ENCODE measurements at regions not wholly inside any gene's neighbourhood (a gene's known extent, or its start where the extent isn't known, plus 50 kb on each side); places are given as distances from the start of the nearest gene placed in this dataset.
A peak's percentile ranks its signal among the peaks of the same experiment; 100 is the strongest.
"Not testable (repeated sequence)": the region's sequence is repeated elsewhere in the genome, so short reads cannot be mapped to it uniquely, and the experiment has no call there.

DNA sequence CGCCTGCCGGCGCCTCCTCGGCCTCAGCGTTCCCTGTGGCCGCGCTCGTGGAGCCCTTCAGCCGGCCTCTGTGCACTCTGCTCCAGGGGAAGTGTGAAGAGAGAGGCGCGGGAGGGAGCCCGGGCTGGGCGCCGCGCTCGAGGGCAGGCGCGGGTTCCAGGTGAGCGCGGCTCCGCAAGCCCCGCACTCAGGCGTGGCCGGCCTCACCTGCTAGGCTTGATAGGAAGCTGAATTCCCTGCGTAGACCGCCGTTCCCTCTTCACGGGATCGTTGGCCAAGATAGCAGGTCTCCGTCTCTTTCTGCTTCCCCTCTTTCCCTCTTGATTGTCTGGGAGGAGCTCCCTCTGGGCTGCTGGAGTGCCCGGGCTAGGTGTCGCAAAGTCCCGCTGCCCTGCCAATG, 89.7 kb downstream of the ASCL4 start:
- no peak overlapping the region for H2AK5ac ChIP-seq (ENCODE audit: low read depth, low read length)
- H2BK15ac ChIP-seq (ENCODE audit: low read length): no peak overlapping the region
- H3K4me1 ChIP-seq (ENCODE audit: control insufficient read depth in 2 of 2, insufficient read depth in 1 of 2, low read depth in 1 of 2, low read length in 2 of 2): peaks cover 0 to 2% of the 10 kb centered on the region in 2 donors
- no peak overlapping the region for H3K27ac ChIP-seq (replicated peaks; ENCODE audit: low read length)
- H3K9ac ChIP-seq (ENCODE audit: low read depth, low read length, poor library complexity): no peak overlapping the region
- peak overlapping the region; percentile 43 for H4K8ac ChIP-seq (ENCODE audit: low read depth, low read length)
- no peak overlapping the region for H3K4ac ChIP-seq (ENCODE audit: low read length)
- H3K14ac ChIP-seq (ENCODE audit: low read length): no peak overlapping the region
- H3K36me3 ChIP-seq (replicated peaks in 1 of 2; ENCODE audit: control insufficient read depth in 2 of 2, insufficient read depth in 2 of 2, low read length in 2 of 2): no peaks in the 10 kb centered on the region
- peak overlapping the region; percentile 69 for H3K4me2 ChIP-seq (ENCODE audit: insufficient read depth, low read length, poor library complexity, severe bottlenecking)
- no peak overlapping the region for H3K23ac ChIP-seq (ENCODE audit: low read depth, low read length, poor library complexity)
- WGBS, 2 donors (ENCODE audit: extremely low coverage in 2 of 2, insufficient read length in 2 of 2, insufficient replicate concordance in 1 of 2): no CpG with 5 or more reads among the region's 33 CpGs
- peak overlapping the region in 1 of 2 donors; percentile 57 for H3K4me3 ChIP-seq (ENCODE audit: low read length in 2 of 2)
- H3K18ac ChIP-seq (ENCODE audit: low read length): peak overlapping the region; percentile 80
- DNase-seq (ENCODE audit: low spot score): no peak
- no peak overlapping the region for H2BK5ac ChIP-seq (ENCODE audit: low read length)
- peaks cover 3 to 48% (median 16%) of the 10 kb centered on the region in 3 experiments for H3K27me3 ChIP-seq (ENCODE audit: control insufficient read depth in 3 of 3, insufficient read depth in 3 of 3, low read depth in 1 of 3, low read length in 3 of 3)
- H2BK12ac ChIP-seq (ENCODE audit: low read length): no peak overlapping the region
- no peak overlapping the region for H2BK120ac ChIP-seq (ENCODE audit: low read depth, low read length)
- no peak overlapping the region for H4K91ac ChIP-seq (ENCODE audit: low read depth, low read length, poor library complexity)
- no peaks in the 10 kb centered on the region for H3K9me3 ChIP-seq (replicated peaks in 1 of 2; ENCODE audit: control insufficient read depth in 2 of 2, insufficient read depth in 1 of 2, low read depth in 1 of 2, low read length in 2 of 2)
- H2AFZ ChIP-seq (ENCODE audit: low read length): peak overlapping the region; percentile 83
- H3K79me1 ChIP-seq (ENCODE audit: low read depth, low read length): no peaks in the 10 kb centered on the region

DNA sequence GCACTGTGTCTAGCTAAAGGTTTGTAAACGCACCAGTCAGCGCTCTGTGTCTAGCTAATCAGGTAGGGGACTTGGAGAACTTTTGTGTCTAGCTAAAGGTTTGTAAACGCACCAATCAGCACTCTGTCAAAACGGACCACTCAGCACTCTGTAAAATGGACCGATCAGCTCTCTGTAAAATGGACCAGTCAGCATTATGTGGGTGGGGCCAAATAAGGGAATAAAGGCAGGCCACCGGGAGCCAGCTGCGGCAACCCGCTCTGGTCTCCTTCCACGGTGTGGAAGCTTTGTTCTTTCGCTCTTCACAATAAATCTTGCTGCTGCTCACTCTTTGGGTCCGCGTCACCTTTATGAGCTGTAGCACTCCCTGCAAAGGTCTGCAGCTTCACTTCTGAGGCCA, 90.2 kb downstream of the ASCL4 start:
- not testable (repeated sequence) for H3K4me3 ChIP-seq (ENCODE audit: low read length in 2 of 2); H2BK5ac ChIP-seq (ENCODE audit: low read length); H3K9me3 ChIP-seq (replicated peaks in 1 of 2; ENCODE audit: control insufficient read depth in 2 of 2, insufficient read depth in 1 of 2, low read depth in 1 of 2, low read length in 2 of 2); H3K27ac ChIP-seq (replicated peaks; ENCODE audit: low read length); DNase-seq (ENCODE audit: low spot score); H3K23ac ChIP-seq (ENCODE audit: low read depth, low read length, poor library complexity); H3K18ac ChIP-seq (ENCODE audit: low read length); H3K79me1 ChIP-seq (ENCODE audit: low read depth, low read length); H3K4me2 ChIP-seq (ENCODE audit: insufficient read depth, low read length, poor library complexity, severe bottlenecking); H4K91ac ChIP-seq (ENCODE audit: low read depth, low read length, poor library complexity); H3K4me1 ChIP-seq (ENCODE audit: control insufficient read depth in 2 of 2, insufficient read depth in 1 of 2, low read depth in 1 of 2, low read length in 2 of 2); H2AK5ac ChIP-seq (ENCODE audit: low read depth, low read length); H2BK15ac ChIP-seq (ENCODE audit: low read length); H3K9ac ChIP-seq (ENCODE audit: low read depth, low read length, poor library complexity); H4K8ac ChIP-seq (ENCODE audit: low read depth, low read length); H3K14ac ChIP-seq (ENCODE audit: low read length); H2BK120ac ChIP-seq (ENCODE audit: low read depth, low read length); H3K36me3 ChIP-seq (replicated peaks in 1 of 2; ENCODE audit: control insufficient read depth in 2 of 2, insufficient read depth in 2 of 2, low read length in 2 of 2); H2BK12ac ChIP-seq (ENCODE audit: low read length); H3K4ac ChIP-seq (ENCODE audit: low read length)
- Histone ChIP-seq H3K27me3 (ENCODE audit: control insufficient read depth in 3 of 3, insufficient read depth in 3 of 3, low read depth in 1 of 3, low read length in 3 of 3) (peaks cover 3 to 49% (median 16%) of the 10 kb centered on the region in 3 experiments), H2AFZ (ENCODE audit: low read length) (peak overlapping the region; percentile 83)
- no CpG with 5 or more reads among the region's 12 CpGs for WGBS, 2 donors (ENCODE audit: extremely low coverage in 2 of 2, insufficient read length in 2 of 2, insufficient replicate concordance in 1 of 2)

DNA sequence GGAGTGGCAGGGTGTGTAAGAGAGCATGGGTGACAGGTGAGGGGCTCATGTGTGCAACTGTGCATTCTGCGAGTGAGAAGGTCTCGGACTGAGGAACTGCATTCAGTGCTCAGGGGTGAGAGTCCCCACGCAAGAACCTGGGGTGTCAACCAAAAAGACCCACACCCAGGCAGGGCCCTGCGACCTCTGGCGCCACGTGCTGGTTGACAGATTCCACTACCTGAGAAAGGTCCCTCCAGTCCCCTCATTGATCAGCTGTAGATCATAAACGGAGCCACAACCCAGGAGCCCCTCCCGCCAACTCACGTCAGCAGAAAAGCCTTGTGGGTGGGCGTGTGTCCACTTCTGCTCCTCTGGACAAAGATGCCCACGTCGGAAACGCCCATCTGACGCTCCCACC, 98.7 kb downstream of the ASCL4 start:
- Histone ChIP-seq H3K36me3 (replicated peaks in 1 of 2; ENCODE audit: control insufficient read depth in 2 of 2, insufficient read depth in 2 of 2, low read length in 2 of 2) (no peaks in the 10 kb centered on the region), H4K8ac (ENCODE audit: low read depth, low read length) (no peak overlapping the region), H3K23ac (ENCODE audit: low read depth, low read length, poor library complexity) (no peak overlapping the region), H3K18ac (ENCODE audit: low read length) (no peak overlapping the region), H3K14ac (ENCODE audit: low read length) (no peak overlapping the region), H3K4ac (ENCODE audit: low read length) (no peak overlapping the region), H3K9ac (ENCODE audit: low read depth, low read length, poor library complexity) (no peak overlapping the region), H3K9me3 (replicated peaks in 1 of 2; ENCODE audit: control insufficient read depth in 2 of 2, insufficient read depth in 1 of 2, low read depth in 1 of 2, low read length in 2 of 2) (no peaks in the 10 kb centered on the region), H3K27me3 (ENCODE audit: control insufficient read depth in 3 of 3, insufficient read depth in 3 of 3, low read depth in 1 of 3, low read length in 3 of 3) (peaks cover 0 to 32% (median 0%) of the 10 kb centered on the region in 3 experiments), H3K4me2 (ENCODE audit: insufficient read depth, low read length, poor library complexity, severe bottlenecking) (no peak overlapping the region), H4K91ac (ENCODE audit: low read depth, low read length, poor library complexity) (no peak overlapping the region), H3K79me1 (ENCODE audit: low read depth, low read length) (no peaks in the 10 kb centered on the region), H3K4me3 (ENCODE audit: low read length in 2 of 2) (no peak overlapping the region), H3K4me1 (ENCODE audit: control insufficient read depth in 2 of 2, insufficient read depth in 1 of 2, low read depth in 1 of 2, low read length in 2 of 2) (no peaks in the 10 kb centered on the region), H2BK120ac (ENCODE audit: low read depth, low read length) (no peak overlapping the region), H2BK5ac (ENCODE audit: low read length) (no peak overlapping the region), H2BK15ac (ENCODE audit: low read length) (no peak overlapping the region), H3K27ac (replicated peaks; ENCODE audit: low read length) (no peak overlapping the region), H2AFZ (ENCODE audit: low read length) (no peak overlapping the region), H2BK12ac (ENCODE audit: low read length) (no peak overlapping the region), H2AK5ac (ENCODE audit: low read depth, low read length) (no peak overlapping the region)
- WGBS, 2 donors (ENCODE audit: extremely low coverage in 2 of 2, insufficient read length in 2 of 2, insufficient replicate concordance in 1 of 2): no CpG with 5 or more reads among the region's 14 CpGs
- no peak for DNase-seq (ENCODE audit: low spot score)

DNA sequence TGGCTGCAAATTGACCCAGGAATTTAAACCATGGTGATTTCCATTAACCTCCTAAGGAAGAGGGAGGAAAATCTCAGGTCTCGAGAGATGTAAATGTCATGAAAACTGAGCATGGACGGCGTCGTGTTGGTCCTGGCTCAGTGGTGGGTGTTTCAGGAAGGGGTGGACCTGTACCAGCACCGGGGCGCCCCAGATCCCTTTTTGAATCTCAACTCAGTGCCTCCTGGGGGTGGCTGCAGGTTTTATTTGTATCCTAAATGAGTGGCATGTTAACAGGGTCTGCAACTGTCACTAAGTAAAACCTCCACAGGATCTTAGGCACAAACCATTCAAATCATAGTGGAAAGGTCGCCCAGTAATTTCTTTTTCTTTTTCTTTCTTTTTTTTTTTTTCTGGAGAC, 101.3 kb downstream of the ASCL4 start:
- no peak overlapping the region for H3K27ac ChIP-seq (replicated peaks; ENCODE audit: low read length)
- H2BK5ac ChIP-seq (ENCODE audit: low read length): no peak overlapping the region
- H4K91ac ChIP-seq (ENCODE audit: low read depth, low read length, poor library complexity): no peak overlapping the region
- no peak overlapping the region for H3K4ac ChIP-seq (ENCODE audit: low read length)
- H2BK120ac ChIP-seq (ENCODE audit: low read depth, low read length): no peak overlapping the region
- H2AK5ac ChIP-seq (ENCODE audit: low read depth, low read length): no peak overlapping the region
- DNase-seq (ENCODE audit: low spot score): no peak
- H3K9ac ChIP-seq (ENCODE audit: low read depth, low read length, poor library complexity): no peak overlapping the region
- no peaks in the 10 kb centered on the region for H3K4me1 ChIP-seq (ENCODE audit: control insufficient read depth in 2 of 2, insufficient read depth in 1 of 2, low read depth in 1 of 2, low read length in 2 of 2)
- H2AFZ ChIP-seq (ENCODE audit: low read length): no peak overlapping the region
- H3K27me3 ChIP-seq (ENCODE audit: control insufficient read depth in 3 of 3, insufficient read depth in 3 of 3, low read depth in 1 of 3, low read length in 3 of 3): peaks cover 0 to 28% (median 0%) of the 10 kb centered on the region in 3 experiments
- H2BK12ac ChIP-seq (ENCODE audit: low read length): no peak overlapping the region
- no CpG with 5 or more reads among the region's 7 CpGs for WGBS, 2 donors (ENCODE audit: extremely low coverage in 2 of 2, insufficient read length in 2 of 2, insufficient replicate concordance in 1 of 2)
- no peaks in the 10 kb centered on the region for H3K79me1 ChIP-seq (ENCODE audit: low read depth, low read length)
- H3K4me3 ChIP-seq (ENCODE audit: low read length in 2 of 2): no peak overlapping the region
- H3K36me3 ChIP-seq (replicated peaks in 1 of 2; ENCODE audit: control insufficient read depth in 2 of 2, insufficient read depth in 2 of 2, low read length in 2 of 2): no peaks in the 10 kb centered on the region
- no peak overlapping the region for H2BK15ac ChIP-seq (ENCODE audit: low read length)
- H3K23ac ChIP-seq (ENCODE audit: low read depth, low read length, poor library complexity): no peak overlapping the region
- no peak overlapping the region for H3K4me2 ChIP-seq (ENCODE audit: insufficient read depth, low read length, poor library complexity, severe bottlenecking)
- no peak overlapping the region for H3K14ac ChIP-seq (ENCODE audit: low read length)
- no peaks in the 10 kb centered on the region for H3K9me3 ChIP-seq (replicated peaks in 1 of 2; ENCODE audit: control insufficient read depth in 2 of 2, insufficient read depth in 1 of 2, low read depth in 1 of 2, low read length in 2 of 2)
- no peak overlapping the region for H3K18ac ChIP-seq (ENCODE audit: low read length)
- no peak overlapping the region for H4K8ac ChIP-seq (ENCODE audit: low read depth, low read length)
